Chondrocyte (in vitro differentiated cells): ENCODE measurements at regions not wholly inside any gene's neighbourhood (a gene's known extent, or its start where the extent isn't known, plus 50 kb on each side); places are given as distances from the start of the nearest gene placed in this dataset.

Experiments used
- DNase-seq: peaks from one replicate; pipeline ENCODE4 v3.0.0; 2021; ENCODE audit warnings: mixed read lengths, low spot score
- H3K27ac Mint-ChIP-seq: one replicate; pipeline ENCODE4 v1.8.0; 2021; ENCODE audit warnings: mild to moderate bottlenecking, moderate library complexity, mixed read lengths; ENCODE audit not compliant: unreplicated experiment
- H3K27me3 Mint-ChIP-seq: 2 replicates; pipeline ENCODE4 v1.8.0; 2021; ENCODE audit warnings: low read depth, mixed read lengths
- H3K36me3 Mint-ChIP-seq: 2 replicates; pipeline ENCODE4 v1.8.0; 2021; ENCODE audit warnings: low read depth, mixed read lengths
- H3K4me1 Mint-ChIP-seq: 2 replicates; pipeline ENCODE4 v1.8.0; 2021; ENCODE audit warnings: low read depth, mild to moderate bottlenecking, mixed read lengths
- H3K4me3 Mint-ChIP-seq: one replicate; pipeline ENCODE4 v1.8.0; 2021; ENCODE audit warnings: mild to moderate bottlenecking, moderate library complexity, mixed read lengths; ENCODE audit not compliant: unreplicated experiment
- H3K9me3 Mint-ChIP-seq: 2 replicates; pipeline ENCODE4 v1.8.0; 2021; ENCODE audit warnings: low read depth, mixed read lengths
- CTCF ChIP-seq: fragments of 200-600 bp; sonication (generic); IDR thresholded peaks from 2 replicates; pipeline ENCODE4 v1.5.0; 2021; ENCODE audit warnings: antibody characterized with exemption, mild to moderate bottlenecking, moderate library complexity

DNA sequence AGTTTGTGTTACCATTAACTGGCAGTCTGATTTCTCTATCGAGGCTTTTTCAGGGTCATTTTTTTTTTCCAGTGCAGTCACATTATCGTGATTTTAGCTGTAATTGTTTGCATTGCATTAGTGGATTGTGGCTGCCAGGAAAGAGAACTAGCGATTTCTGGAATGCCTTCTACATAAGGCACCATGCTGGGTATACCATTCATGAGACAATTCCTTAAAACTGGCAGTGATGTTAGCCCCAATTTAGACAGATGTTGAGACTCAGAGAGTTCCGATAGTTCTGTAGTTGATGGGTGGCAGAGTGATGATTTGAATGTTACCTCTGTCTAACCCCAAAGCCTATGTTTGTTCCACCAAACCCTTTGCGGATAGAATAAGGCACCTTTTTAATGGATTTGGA lies 175.4 kb upstream of the TENM3 start:
- peak overlapping the region; percentile 20 for H3K4me3 Mint-ChIP-seq
- TF ChIP-seq CTCF: no peak
- no peaks in the 10 kb centered on the region for H3K27me3 Mint-ChIP-seq
- peaks cover 67% of the 10 kb centered on the region for H3K4me1 Mint-ChIP-seq
- peaks cover 8% of the 10 kb centered on the region for H3K9me3 Mint-ChIP-seq
- H3K36me3 Mint-ChIP-seq: peaks cover 7% of the 10 kb centered on the region
- no peak for DNase-seq
- H3K27ac Mint-ChIP-seq: peak overlapping the region; percentile 75

DNA sequence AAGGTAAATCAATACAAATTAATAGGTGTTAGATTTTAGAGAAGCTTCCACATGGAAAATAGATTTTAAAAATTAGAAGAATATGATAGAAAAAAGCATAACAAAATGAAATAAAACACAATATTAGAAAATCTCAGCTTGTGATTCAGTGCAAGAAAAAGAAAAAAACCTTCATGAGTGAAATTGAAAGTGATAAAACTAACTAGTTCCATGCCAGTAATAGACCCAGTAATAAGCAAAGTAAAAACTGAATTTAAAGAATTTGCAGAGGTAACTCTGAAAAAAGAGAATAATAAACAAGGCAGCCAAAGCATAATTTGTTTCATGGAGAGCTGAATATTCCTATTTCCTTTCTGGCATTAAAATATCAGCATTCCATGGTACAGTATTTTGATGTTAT lies 174.3 kb upstream of the TENM3 start:
- Mint-ChIP-seq H3K4me1 (peaks cover 56% of the 10 kb centered on the region), H3K4me3 (no peak overlapping the region), H3K27me3 (no peaks in the 10 kb centered on the region), H3K36me3 (peaks cover 14% of the 10 kb centered on the region), H3K9me3 (peaks cover 14% of the 10 kb centered on the region), H3K27ac (peak overlapping the region; percentile 52)
- DNase-seq: no peak
- TF ChIP-seq CTCF: no peak

DNA sequence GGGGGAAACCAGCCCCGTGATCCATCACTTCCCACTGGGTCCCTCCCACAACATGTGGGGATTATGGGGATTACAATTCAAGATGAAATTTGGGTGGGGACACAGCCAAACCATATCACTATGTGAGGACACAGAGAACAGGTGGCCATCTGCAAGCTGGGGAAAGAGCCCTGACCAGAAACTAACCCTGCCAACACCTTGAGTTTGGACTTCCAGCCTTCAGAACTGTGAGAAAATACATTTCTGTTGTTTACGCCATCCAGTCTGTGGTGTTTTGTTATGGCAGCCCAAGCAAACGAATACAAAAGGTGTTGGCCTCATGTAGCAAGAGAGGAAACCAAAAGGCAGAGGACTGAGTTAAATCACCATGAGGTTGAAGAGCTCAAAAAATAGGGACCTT lies 169.9 kb upstream of the TENM3 start:
- no peaks in the 10 kb centered on the region for H3K27me3 Mint-ChIP-seq
- TF ChIP-seq CTCF: no peak
- H3K4me3 Mint-ChIP-seq: no peak overlapping the region
- peaks cover 52% of the 10 kb centered on the region for H3K4me1 Mint-ChIP-seq
- H3K9me3 Mint-ChIP-seq: peaks cover 22% of the 10 kb centered on the region
- no peak for DNase-seq
- H3K27ac Mint-ChIP-seq: no peak overlapping the region
- peaks cover 35% of the 10 kb centered on the region for H3K36me3 Mint-ChIP-seq

GRCh38 chr4:182074139-182074538 lies 169.1 kb upstream of the TENM3 start:
- H3K36me3 Mint-ChIP-seq: peaks cover 42% of the 10 kb centered on the region
- H3K9me3 Mint-ChIP-seq: peaks cover 22% of the 10 kb centered on the region
- peaks cover 52% of the 10 kb centered on the region for H3K4me1 Mint-ChIP-seq
- H3K27me3 Mint-ChIP-seq: no peaks in the 10 kb centered on the region
- no peak overlapping the region for H3K4me3 Mint-ChIP-seq
- peak; percentile 18 for TF ChIP-seq CTCF
- H3K27ac Mint-ChIP-seq: no peak overlapping the region
- no peak for DNase-seq

GRCh38 chr4:182074810-182075209 lies 168.4 kb upstream of the TENM3 start:
- Mint-ChIP-seq H3K27ac (peak overlapping the region; percentile 1), H3K27me3 (no peaks in the 10 kb centered on the region), H3K36me3 (peaks cover 46% of the 10 kb centered on the region), H3K4me3 (no peak overlapping the region), H3K4me1 (peaks cover 52% of the 10 kb centered on the region), H3K9me3 (peaks cover 22% of the 10 kb centered on the region)
- TF ChIP-seq CTCF: no peak
- no peak for DNase-seq
